HG03342 (cell line): ENCODE measurements at regions not wholly inside any gene's neighbourhood (a gene's known extent, or its start where the extent isn't known, plus 50 kb on each side); places are given as distances from the start of the nearest gene placed in this dataset.

Source experiments
- ATAC-seq: cut with Tn5 transposase; IDR thresholded peaks from one replicate; pipeline ENCODE4 v1.9.1; 2021; ENCODE audit warnings: mild to moderate bottlenecking, moderate library complexity; ENCODE audit not compliant: unreplicated experiment

DNA sequence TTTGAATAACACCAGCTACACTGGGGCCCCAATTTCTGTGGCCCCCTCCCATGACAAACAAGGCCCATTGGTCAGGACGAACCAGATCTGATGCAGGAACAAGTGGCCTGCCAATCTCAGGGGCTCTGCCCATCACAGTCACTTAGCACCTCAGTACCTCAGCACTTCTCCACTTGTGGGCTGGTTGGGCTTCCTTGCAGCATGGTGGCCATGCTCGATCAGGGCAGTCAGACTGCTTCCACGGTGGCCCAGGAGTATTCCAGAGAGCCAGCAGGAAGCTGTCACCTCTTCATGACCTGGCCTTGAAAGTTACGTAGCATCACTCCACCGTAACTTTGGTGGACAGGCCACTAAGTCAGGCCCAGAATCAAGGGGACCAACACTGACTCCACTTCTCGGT is 206.5 kb downstream of the AUH start:
- ATAC-seq: no peak

DNA sequence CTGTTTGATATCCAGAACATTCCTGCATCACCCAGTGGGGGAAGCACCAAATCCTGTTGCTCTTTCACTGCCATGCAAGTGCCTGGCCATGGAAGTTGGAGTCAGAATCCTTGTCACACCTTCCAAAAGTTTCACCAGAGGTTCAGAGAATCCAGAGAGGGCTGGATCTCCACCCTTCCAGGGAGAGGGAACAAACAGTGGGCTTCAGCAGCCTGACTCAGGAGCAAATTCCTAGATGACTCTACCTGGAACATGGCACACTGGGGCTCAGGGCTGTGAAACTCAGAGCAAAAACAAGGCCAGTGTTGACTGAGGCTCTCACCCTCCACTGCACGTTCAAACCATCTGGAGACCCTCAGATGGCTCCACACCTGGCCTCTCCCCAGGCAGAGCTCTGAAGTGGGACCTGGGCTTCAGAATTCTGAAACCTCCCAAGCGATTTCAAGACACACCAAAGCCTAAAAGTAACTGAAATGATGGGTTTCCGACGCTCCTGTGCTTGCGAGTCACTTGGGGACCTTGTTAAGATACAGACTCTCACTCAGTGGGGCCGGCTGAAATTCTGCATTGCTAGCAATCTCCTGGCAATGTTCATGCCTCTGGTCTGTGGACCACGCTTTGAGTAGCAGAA is 205.9 kb downstream of the AUH start:
- no peak for ATAC-seq

DNA sequence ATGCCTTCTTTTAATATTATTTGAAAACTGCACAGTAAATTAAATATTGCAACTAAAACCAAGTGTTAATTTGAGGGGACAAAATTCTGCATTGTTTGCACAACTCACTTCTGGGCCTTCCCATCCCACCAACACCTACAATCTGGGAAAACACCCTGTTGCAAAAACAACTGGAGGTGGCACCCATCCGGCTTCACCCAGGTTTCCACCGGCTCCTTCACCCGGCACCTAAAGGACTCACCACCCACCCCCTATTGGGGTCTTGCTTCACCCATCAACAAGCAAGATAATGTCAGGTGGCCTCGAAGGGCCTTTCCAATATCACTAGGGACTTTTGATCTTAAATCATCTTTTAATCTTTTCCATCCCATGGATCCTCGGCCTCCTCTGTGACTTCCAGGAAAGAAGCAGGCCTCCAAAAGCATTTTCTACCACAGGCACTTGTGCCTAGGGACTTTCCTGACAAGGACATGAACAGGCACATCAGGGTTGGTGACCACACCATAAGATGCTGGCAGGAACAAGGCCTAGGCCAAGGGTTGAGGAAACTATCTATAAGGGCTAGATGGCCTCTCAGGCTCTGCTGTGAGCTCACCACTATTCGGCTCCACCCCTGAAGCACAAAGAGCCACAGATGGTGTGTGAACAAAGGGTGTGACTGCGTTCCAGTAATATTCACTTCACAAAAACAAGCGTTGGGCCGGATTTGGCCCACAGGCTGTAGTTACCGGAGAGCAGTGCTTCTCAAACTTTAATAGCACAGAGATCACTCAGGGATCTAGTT is 205.1 kb downstream of the AUH start:
- no peak for ATAC-seq

DNA sequence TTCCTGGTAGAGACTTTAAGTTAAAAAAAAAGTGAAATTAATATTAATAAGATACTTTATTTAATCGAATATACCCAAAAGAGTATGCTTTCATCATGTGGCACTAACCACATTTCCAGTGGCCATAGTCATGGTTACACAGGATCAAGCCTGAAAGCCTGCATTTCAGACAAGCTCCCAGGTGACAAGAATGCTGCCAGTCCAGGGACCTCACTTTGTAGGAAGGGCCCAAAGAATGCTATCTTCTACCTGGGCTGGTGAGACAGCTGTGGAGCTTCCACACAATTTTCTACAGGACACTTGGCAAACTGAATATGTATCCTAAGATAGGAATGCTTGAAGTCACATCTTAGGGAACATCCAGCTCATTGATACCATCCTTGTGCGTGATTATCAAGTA is 203.8 kb downstream of the AUH start:
- no peak for ATAC-seq

DNA sequence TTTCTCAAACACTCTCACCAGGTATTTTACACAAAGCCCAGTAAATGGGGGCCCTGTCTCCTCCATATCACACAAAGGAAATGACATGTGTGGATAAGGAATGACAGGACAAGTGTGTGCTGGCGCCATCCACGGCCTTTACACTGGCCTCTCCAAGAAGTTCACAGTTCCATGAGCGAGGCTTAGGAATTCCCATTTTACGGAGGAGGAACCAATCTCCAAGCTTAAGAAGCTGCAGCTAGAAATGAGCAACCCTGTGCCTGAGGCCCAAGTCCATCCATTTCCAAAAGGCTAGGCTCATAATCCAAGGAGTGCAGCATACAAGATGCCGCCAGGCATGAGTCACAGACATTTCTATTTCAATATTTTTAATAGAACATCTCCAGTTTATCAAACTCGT is 203.4 kb downstream of the AUH start:
- no peak for ATAC-seq

DNA sequence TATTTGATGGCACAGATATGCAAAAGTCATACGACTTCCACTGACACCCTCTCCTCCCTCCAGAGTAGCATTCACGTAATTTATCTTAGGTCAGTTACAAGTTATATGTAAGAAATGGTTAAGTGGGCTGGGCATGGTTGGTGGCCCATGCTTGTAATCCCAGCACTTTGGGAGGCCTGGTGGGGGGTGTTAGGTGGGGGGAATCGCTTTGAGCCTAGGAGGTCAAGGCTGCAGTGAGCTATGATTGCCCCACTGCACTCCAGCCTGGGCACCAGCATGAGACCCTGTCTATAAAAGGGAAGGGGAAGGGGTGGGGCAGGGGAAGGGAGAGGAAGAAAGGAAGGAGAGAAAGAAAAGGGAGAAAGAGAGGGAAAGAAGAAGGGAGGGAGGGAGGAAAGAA is 202.8 kb downstream of the AUH start:
- no peak for ATAC-seq

DNA sequence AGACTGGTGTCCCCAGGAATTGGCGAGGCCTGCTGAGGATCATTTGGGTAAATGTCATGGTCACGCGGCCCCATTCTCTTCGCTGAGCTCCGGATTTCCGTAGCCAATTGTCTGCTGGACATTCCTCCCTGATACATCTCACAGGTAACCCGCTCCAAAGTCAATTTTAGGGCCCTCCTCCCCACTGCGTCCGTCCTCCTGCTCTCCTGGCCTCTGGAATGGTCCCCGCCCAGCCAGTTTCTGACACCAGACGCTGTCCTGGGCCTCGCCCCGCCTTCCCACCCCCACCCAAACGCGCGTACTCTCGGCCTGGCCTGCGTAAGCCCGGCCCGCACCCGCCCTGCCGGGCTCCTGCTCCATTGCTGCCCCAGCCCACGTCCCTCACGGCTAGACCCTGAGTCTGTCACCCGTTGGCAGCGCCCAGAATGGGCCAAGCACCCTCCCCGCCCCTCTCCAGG is 202.0 kb downstream of the AUH start:
- ATAC-seq: no peak

DNA sequence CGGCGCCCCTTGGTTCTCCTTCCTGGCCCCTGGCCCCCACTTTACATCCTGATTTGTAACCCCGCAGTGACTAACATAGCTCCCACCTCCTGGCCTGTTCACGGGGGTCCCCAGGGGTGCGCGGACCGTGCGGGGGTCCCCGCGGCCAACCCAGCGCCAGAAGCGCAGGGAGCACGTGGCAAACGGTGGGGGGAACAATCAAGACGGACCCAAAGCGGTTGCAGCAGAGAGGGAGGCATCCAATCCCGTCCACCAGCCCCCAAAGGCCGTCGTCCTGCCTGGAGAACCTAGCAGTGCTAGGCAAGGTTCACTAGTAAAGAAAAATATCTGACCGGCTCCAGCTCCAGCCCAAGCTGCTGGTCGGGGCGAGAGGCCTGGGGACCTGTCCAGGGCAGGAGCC is 201.5 kb downstream of the AUH start:
- ATAC-seq: no peak

DNA sequence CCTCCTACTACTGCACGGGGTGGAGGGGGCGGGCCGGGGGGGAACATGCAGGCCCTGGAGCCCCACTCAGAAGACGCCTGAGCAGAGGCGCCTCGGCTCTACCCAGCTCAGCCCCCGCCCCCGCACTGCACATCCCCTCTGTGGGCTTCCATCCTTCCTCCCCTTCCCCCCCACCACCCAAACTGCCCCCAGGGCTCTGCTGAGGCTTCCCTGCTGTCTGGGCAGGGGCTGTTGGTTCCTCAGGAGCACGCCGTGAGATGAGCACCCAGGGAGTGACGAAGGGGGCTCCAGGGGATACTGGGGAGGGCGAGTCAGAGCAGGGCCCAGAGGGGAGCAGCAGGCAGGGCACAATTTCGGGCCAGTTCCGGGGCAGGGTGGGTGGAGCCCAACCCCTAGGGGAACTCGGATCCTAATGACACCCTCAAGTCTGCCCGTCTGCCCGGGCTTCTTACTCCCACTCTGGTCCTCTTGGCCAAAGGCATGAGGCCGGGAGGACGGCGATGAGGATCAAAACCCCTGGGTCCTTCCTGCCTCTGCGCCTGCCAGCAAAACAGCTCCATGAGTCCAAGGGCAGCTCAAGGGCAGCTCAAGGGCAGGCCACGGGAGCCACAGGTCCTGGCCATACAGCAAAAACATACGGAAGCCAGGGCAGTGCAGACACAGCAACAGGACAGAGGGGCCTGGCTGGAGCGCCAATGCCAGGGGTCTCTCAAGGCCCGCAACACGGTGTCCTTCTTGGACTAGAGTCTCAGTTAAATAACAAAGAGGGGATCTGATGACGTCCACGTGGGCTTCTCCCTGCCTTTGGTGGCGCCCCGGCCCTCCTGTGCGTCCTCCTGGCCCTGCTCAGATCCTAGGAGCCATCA is 200.9 kb downstream of the AUH start:
- ATAC-seq: no peak

DNA sequence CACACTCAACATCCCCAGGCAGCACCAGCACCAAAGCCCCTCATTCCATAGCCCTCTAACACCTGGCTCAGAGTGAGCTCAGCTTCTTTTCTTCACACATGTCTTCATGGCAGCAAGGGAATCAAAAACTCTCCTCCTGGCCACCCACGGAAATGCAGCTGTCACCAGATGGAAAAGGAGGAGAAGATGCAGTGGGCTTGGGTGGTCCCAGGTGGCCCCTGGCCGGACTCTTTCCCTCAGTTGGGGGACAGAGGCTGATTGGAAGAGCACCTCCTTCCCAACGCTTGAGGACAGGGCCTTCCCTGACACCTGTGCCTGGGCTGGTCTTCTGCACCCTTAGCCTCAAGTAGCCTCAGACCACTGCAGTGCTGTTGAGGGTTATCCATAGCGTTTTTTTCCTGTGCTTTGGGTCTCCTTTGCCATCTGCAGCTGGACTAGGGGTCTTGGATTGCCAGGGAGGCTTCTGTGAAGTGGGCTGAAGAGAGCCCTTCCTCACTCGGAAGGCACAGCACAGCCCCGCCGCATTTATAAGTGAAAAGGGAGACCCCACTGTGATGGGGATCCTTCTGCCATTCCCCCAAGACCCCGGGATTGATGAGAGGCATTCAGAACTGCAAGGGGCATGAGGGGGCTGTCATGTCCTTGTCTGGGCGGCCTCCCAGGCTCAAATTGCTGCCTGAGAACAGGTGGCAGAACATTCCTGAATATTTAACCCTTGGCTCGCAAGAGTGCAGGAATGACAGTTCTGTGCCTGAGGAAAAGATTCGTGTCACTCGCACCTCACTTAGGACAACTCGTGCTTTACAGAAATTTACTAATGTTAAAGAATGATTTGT is 200.0 kb downstream of the AUH start:
- ATAC-seq: no peak

DNA sequence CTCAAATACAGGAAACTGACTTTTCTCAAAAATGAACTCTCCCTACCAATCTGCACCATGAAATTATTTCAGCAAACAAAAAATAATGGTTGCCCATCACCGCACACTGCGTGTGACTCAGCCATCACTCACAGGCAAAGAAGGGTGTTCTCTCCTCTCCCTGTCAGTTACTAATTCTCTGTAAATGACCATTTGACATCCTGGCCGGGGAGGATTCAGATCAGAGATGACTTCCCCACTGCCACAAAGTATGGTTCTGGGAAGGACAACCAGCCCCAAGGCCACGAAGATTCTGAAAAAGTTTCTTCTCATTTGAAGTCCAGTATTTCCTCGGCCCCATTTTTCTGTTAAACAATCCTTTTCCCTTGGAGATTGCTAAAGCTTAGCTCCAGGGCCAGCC is 199.4 kb downstream of the AUH start:
- no peak for ATAC-seq

DNA sequence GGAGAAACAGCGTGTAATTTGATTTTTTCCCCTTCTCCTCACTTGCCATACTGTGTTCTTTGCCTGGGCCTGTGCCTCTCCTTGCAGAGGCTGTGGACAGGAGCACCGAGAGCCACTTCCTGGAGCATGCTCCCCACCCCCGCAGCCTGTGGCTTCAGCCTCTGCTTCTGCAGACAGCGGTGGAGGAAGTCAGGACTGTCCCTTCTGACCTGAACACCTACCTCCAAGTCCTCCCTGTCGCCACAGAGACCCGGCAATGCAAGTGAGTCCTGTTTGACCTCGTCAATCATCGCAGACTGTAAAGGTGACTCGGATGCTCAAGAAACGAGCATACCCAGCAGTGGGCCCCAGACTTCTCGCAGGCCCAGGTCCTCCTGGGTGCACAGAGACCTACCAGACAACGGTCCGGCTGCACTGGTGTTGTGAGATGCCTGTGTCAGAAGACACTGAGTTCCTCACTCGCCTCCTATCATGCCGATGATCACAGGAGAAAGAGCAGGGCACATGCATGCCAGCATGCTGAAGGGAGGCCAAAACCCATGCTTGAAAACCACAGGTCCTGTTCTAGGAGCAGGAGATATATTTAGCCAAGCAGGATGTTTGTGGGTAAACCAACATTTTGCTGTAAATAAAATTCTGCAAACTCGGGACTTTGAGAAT is 198.8 kb downstream of the AUH start:
- peak; percentile 67 for ATAC-seq

DNA sequence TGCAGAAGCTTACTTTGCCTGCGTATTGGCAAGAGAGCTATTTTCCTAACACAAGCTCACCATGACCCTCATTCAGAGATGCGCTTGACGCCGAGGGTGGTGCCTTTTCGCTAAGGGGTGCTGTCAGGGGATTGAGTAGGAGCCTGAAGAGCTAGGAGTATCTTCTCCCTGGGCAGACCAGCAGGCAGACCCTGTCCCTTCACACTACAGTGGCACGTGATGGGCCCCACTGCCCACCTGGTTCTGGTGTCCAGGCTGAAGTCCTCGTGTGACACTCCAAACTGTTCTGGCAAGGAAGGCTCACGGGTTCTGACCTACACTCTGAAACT is 198.3 kb downstream of the AUH start:
- no peak for ATAC-seq

DNA sequence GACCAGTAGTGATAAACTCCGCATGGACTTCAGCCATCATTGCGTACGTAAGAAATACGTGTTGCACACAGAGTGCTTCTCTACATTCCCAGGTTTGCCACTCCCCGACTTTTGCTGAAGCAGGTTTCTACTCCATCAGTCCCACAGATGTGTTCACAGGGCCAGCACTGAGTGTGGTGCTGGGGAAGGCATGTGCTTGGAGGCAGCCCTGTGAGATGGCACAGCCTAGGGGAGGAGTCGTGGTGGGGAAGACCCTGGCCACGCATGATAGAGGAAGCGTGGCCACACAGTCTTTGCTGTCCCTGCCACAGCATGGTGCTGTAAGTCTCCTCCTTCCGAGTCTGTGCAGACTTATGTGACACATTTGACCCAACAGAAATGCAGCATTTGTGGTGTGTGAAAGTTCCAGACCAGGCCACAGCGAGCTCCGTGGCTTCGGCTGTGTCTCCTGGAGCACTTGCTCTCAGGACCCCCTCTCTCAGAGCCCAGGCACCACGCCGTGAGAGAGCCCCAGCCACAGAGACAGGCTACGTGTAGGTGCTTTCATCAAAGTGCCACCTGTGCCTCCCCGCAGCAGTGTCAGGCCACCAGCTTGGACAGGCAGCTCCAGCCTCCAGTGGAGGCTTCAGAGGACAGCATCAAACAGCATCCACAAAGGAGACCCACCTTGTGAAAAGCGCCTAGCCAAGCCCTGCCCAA is 197.8 kb downstream of the AUH start:
- no peak for ATAC-seq
